GM19467 (cell line): ENCODE measurements at regions not wholly inside any gene's neighbourhood (a gene's known extent, or its start where the extent isn't known, plus 50 kb on each side); places are given as distances from the start of the nearest gene placed in this dataset.

ENCODE experiments used
- ATAC-seq: cut with Tn5 transposase; IDR thresholded peaks from one replicate; pipeline ENCODE4 v1.9.1; 2021; ENCODE audit warnings: mild to moderate bottlenecking, moderate library complexity; ENCODE audit not compliant: unreplicated experiment

- ATAC-seq, result no peak
Observed at GRCh38 chr17:5861246-5861645, 208.9 kb upstream of the WSCD1 start.

GRCh38 chr17:5861854-5862253 is 208.3 kb upstream of the WSCD1 start:
- no peak for ATAC-seq

GRCh38 chr17:5862395-5862794 is 207.8 kb upstream of the WSCD1 start:
- no peak for ATAC-seq

DNA sequence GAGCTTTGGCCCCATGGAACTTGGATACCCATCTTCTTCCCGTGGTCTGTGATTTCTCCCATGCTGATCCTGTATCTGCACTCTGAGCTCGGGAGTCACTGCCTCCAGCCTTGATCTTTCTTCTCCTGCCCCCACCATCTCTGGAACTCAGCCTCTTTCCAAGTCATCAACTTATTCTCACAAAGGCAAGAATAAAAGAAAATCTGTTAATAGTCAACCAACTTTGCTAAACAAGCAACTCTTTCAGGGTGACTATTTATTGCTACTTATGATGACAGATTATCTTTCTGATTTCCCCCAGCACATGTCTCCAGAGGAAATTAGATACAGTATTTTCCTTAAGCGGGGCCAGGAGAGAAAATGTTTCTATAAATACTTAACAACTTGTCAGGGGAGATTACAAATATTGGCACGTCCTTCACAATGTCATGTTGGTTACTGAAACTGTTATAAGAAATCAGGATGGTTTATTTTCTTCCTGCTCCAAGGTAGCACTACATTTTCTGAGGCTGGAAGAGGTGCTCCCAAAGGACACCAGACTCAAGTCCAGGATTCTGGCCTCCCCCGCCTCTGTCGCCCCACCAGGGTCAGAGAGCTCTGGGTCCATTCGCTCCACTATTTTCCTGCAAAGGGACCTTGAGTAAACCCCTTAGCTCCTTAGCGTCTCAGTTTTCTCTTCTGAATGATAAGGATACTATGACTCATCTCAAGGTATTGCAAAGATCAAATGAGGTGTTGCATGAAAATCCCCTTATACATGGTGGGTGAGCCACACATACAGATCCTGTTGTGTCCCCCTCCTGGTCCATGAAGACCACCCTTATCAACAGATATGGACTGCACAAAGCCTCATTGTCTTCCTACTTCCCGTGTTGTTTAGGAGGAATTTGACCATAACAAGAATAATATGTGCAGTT is 205.2 kb upstream of the WSCD1 start:
- ATAC-seq, result no peak

- no peak for ATAC-seq
Observed at GRCh38 chr17:5866978-5867377, 203.2 kb upstream of the WSCD1 start.

DNA sequence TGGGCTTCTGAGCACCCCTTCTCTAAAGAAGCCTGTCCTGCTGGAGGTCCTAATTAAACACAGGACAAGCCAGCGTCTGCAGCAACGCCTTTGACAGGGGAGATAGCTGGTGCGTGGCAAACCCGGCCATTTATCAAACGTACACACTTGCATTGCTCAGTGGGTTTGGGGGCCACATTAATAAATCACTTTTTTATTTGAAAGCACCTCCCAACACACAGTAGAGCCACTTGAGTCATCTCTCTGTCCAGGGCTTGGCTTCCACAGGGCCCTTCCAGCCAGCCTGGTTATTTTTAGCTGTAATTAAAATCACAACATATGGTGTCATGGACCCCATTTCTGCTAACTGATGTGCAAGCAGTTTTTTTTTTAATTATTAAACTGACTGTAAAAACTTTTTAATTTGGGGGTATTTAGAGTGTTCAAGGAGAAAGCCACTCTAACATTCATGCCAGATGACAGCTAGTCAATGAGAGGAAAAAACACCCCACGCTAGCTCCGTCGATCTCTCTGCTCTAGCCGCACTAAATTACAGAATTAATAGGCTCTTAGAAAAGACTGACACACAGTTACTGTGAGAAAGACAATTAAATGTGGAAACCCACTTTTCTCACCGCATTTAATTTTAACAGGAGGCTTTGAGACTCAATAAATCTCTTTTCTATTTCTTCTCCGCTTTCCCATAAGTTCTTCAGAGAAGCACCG is 201.0 kb upstream of the WSCD1 start:
- ATAC-seq, result no peak

- ATAC-seq, result no peak
Observed at GRCh38 chr17:5870231-5870953, 199.8 kb upstream of the WSCD1 start.

DNA sequence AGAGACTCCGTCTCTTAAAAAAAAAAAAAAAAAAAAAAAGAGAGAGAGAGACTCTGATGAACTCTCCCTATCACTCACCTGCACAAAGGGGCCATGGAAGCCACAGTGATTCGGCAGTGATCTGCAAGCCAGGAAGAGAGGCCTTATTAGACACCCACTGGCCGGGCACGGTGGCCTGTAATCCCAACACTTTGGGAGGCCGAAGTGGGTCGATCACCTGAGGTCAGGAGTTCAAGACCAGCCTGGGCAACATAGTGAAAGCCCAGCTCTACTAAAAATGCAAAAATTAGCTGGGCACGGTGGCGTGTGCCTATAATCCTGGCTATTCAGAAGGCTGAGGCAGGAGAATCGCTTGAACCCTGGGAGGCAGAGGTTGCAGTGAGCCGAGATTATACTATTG is 198.5 kb upstream of the WSCD1 start:
- no peak for ATAC-seq

DNA sequence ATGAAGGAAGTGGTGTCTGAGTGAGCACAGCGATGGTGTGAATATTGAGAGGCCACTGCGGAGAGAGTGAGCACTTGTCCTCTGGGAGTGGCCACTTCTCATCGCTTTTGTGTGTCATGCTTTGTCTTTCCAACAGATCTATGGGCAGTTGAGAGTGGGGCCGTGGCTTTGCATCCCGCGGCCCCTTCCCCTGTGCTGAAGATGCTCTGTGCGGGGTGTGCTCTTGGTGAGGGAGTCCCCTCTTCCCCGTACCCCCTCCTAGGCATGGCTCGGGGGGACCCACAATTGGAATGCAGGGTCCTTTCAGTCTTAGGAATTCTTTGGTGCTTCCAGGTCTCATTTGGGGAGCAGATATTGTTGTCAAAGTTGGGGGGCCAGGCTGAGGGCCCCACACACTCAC is 197.3 kb upstream of the WSCD1 start:
- ATAC-seq, result no peak

DNA sequence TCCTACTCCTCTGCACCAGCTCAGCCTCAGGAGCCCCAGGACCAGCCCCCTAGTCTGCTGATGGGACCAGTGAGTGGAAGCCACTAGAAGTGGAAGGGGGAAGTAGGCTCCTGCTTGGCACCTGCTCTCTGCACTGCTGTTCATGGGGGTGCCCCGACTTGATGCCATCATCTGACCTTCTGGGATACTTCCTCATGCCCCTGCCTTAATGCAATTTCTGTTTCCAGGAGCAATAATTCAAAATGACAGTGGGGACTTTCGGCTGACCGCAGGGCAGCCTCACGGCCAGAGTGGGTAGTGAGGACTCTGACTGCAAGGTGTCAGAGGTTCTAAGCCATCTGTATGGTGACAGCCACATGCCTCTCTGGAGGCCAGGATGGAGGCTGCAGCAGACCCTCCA is 196.4 kb upstream of the WSCD1 start:
- no peak for ATAC-seq

GRCh38 chr17:5874486-5874885 is 195.7 kb upstream of the WSCD1 start:
- no peak for ATAC-seq

DNA sequence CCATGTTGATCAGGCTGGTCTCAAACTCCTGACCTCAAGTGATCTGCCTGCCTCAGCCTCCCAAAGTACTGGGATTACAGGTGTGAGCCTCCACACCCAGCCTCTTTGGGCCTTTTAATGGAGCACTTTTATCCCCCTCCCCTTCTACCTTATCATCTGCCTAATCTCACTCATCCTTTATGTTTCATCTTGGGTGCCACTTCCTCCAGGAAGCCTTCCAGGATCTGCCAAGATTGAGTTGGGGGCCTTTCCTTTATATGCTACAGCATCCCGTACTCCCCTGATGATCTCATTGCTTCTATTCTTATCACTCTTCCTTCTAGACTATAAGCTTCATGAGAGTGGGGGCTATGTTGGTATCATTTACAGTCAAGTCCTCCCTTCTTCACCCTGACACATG is 192.8 kb upstream of the WSCD1 start:
- no peak for ATAC-seq

DNA sequence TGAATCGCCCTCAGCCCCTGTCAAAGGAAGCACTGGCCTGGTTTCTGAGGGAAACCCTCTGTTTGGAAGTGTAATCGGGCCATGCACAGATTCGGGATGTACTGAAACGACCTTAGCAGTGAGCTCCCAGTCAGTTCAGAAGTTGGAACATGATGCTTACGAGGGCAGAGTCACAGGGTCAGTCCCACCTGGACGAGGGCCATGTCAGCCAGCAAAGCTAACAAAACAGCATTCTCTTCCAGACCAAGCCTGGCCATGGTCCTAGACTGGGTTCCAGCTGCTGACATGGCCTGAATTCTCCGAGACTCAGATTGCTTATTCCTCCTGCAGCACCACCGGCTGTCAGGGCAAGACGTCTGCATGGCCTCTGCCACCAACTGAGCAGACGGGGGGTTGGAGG is 192.2 kb upstream of the WSCD1 start:
- ATAC-seq, result no peak

GRCh38 chr17:5881849-5882248 is 188.3 kb upstream of the WSCD1 start:
- ATAC-seq, result no peak

DNA sequence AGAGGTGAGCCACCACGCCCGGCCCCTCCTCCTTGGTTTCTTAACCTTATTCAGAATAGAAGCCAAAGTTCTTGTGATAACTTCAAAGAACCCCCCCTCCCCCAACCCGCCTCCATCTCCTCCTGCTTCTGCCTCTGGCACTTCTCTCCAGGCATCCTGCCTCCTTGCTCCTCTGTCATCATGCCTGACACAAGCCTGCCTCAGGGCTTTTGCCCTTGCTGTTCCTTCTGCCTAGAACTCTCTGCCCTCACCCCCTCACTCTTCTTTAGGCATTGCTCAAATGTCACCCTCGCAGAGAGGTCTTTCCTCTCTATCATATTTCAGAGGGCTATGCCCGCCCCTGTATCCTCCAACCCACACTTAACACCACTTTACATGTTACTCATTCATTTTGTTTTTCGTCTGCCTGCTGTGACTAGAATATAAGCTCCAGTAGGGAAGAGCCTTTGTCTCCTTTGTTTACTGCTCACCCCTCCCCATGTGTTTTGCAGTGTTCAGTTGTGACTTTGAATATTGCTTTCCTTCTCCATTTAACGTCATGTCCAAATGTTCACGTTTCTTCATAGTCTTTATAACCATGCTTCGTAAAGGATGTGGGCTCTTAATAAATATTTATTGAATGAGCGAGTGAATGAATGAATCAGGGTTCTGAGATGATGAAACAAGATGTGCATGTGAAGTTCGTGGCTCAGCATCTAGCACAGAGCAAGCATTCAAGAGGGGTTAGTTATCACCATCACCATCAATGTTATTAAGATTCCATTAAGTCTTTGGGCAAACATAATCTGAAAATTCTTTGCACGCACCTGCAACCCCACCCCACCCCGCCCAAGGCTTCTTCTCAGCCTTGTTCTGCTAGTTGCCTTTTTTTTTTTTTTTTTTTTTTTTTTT is 186.2 kb upstream of the WSCD1 start:
- no peak for ATAC-seq

DNA sequence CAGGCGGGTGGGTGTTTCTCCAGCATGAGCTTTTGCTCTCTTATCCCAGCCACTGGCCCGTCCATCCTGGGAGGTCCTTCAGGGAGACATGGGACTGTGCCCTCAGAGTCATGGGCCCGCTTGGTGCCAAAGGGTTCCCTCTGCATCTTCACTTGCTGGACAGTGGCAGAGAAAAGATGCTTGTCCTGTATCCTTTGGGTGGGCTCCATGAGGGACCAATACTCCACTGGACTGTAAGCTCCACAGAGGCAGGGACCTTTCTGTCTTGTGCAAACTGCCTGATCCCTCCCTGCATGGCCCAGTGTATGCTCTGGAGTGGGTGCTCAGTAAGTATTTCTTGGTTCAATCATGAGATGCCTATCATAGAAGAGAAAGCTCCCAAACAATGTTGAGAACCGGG is 184.8 kb upstream of the WSCD1 start:
- ATAC-seq, result no peak

GRCh38 chr17:5888811-5889210 is 181.4 kb upstream of the WSCD1 start:
- no peak for ATAC-seq

DNA sequence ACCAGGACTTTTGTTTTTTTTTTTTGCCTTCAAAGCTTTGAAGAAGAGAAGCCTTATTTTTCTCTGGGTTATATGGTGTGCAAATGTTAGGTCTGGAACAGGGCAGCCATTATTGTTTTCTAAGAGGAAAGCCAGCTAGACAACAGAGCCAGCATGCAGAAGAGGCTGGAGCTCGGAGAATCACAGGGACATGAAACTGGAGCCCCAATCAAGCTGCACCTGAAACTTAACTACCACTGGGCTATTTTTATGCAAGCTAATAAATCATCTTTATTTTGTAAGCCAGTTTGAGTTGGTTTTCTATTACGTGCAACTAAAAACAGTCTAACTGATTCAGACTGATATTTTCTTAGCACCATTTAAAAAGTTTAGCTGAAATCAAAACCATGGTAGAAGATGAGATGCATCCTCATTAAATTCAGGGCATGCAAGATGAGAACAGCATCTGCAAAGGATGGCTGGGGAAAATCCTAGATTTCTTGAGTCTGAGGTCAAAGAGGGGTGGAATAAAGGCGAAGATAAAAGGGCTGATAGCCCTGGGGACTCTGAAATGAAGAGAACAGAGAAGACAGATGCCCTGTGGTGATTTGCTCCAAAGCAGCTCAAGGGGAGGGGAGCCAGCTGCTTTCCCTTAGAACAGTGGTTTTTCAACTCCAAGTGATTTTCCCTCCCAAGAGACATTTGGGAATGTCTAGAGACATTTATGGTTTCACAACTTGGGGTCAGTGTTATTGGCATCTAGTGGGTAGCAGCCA is 177.1 kb upstream of the WSCD1 start:
- ATAC-seq, result no peak

GRCh38 chr17:5893741-5894140 is 176.4 kb upstream of the WSCD1 start:
- ATAC-seq, result no peak

DNA sequence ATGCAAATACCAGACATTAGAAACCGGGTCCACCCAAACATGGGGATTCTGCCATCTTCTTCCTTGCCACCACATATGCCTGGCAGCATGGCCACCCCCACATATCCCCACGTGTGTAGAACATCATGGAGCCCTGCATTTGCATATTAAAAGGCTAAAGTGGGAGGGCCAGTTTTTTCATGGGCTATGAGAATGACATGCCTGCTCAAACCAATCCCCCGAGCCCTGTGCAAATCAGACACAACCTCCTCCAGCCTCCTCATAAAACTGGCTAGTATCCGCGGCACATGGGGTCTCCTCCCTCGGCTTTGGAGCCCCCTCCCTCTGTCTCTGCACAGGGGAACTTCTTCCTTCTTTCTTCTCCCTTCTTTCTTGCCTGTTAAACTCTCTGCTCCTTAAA is 174.9 kb upstream of the WSCD1 start:
- ATAC-seq, result no peak
